ENCODE measurements at regions not wholly inside any gene's neighbourhood (a gene's known extent, or its start where the extent isn't known, plus 50 kb on each side); places are given as distances from the start of the nearest gene placed in this dataset.

DNA sequence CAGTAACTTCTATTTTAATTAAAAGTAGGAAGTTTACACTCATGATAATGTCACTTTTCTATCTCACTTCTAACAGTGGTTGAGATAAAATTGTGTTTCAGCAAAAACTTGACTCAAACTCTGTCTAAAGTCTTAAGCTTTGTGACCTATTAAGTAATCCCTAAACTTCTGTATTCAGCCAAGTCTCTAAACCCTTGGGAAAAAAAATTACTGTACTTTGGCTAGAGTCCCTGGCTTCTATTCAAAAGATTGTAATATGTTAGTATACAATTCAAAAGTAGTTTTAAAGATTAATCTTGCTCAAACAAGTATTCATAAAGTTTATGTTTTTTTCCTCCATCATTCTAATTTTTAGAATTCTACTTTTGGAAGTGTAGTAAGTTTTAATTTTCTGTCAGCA is 1248.8 kb downstream of the UQCRFS1 start:
- TF ChIP-seq, protein P1, sequence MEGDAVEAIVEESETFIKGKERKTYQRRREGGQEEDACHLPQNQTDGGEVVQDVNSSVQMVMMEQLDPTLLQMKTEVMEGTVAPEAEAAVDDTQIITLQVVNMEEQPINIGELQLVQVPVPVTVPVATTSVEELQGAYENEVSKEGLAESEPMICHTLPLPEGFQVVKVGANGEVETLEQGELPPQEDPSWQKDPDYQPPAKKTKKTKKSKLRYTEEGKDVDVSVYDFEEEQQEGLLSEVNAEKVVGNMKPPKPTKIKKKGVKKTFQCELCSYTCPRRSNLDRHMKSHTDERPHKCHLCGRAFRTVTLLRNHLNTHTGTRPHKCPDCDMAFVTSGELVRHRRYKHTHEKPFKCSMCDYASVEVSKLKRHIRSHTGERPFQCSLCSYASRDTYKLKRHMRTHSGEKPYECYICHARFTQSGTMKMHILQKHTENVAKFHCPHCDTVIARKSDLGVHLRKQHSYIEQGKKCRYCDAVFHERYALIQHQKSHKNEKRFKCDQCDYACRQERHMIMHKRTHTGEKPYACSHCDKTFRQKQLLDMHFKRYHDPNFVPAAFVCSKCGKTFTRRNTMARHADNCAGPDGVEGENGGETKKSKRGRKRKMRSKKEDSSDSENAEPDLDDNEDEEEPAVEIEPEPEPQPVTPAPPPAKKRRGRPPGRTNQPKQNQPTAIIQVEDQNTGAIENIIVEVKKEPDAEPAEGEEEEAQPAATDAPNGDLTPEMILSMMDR (IDR thresholded peaks at IDR 0.05 in 8 of 11, conservative IDR thresholded peaks at IDR 0.05 in 3 of 11) = no peak
- TF ChIP-seq POLR2A (IDR thresholded peaks at IDR 0.05) = no peak

Data from spleen (tissue), 7 donors.